Retina (tissue), 1 donor: ENCODE measurements at regions not wholly inside any gene's neighbourhood (a gene's known extent, or its start where the extent isn't known, plus 50 kb on each side); places are given as distances from the start of the nearest gene placed in this dataset.

ENCODE experiments used
- DNase-seq: peaks from one replicate; pipeline ENCODE4 v3.0.0-alpha.2; 2016

GRCh38 chr14:104503691-104504090 is 75.9 kb upstream of the C14orf180 start:
- DNase-seq = no peak

GRCh38 chr14:104504172-104504735 is 75.3 kb upstream of the C14orf180 start:
- DNase-seq = no peak

- DNase-seq = no peak
Measured at GRCh38 chr14:104505085-104506074, 74.2 kb upstream of the C14orf180 start.

- DNase-seq = no peak
Measured at GRCh38 chr14:104506461-104507253, 72.9 kb upstream of the C14orf180 start.

- DNase-seq = no peak
Measured at GRCh38 chr14:104507443-104507842, 72.1 kb upstream of the C14orf180 start.

- no peak for DNase-seq
Measured at GRCh38 chr14:104509673-104510072, 69.9 kb upstream of the C14orf180 start.

- no peak for DNase-seq
Measured at GRCh38 chr14:104510216-104510615, 69.3 kb upstream of the C14orf180 start.

- DNase-seq = no peak
Measured at GRCh38 chr14:104510794-104511611, 68.6 kb upstream of the C14orf180 start.

- DNase-seq = no peak
Measured at GRCh38 chr14:104512061-104512460, 67.5 kb upstream of the C14orf180 start.

GRCh38 chr14:104512771-104513640 is 66.6 kb upstream of the C14orf180 start:
- DNase-seq = no peak

- no peak for DNase-seq
Measured at GRCh38 chr14:104513641-104514046, 65.9 kb upstream of the C14orf180 start.

- DNase-seq = no peak
Measured at GRCh38 chr14:104514156-104514848, 65.3 kb upstream of the C14orf180 start.

GRCh38 chr14:104515059-104515810 is 64.3 kb upstream of the C14orf180 start:
- no peak for DNase-seq

- DNase-seq = no peak
Measured at GRCh38 chr14:104515811-104516780, 63.5 kb upstream of the C14orf180 start.

- DNase-seq = no peak
Measured at GRCh38 chr14:104516906-104517305, 62.7 kb upstream of the C14orf180 start.

GRCh38 chr14:104517426-104517825 is 62.1 kb upstream of the C14orf180 start:
- DNase-seq = no peak

- DNase-seq = no peak
Measured at GRCh38 chr14:104517867-104518266, 61.7 kb upstream of the C14orf180 start.

GRCh38 chr14:104518659-104519350 is 60.8 kb upstream of the C14orf180 start:
- DNase-seq = no peak
